ENCODE measurements at regions not wholly inside any gene's neighbourhood (a gene's known extent, or its start where the extent isn't known, plus 50 kb on each side); places are given as distances from the start of the nearest gene placed in this dataset.
"Not testable (repeated sequence)": the region's sequence is repeated elsewhere in the genome, so short reads cannot be mapped to it uniquely, and the experiment has no call there.

GRCh38 chr6:86380571-86381125, 556.7 kb upstream of the HTR1E start:
- H3K4me3 ChIP-seq (ENCODE audit: low read length), result no peak overlapping the region
- no peak for DNase-seq (ENCODE audit: low read depth)
- TF ChIP-seq, protein P1, sequence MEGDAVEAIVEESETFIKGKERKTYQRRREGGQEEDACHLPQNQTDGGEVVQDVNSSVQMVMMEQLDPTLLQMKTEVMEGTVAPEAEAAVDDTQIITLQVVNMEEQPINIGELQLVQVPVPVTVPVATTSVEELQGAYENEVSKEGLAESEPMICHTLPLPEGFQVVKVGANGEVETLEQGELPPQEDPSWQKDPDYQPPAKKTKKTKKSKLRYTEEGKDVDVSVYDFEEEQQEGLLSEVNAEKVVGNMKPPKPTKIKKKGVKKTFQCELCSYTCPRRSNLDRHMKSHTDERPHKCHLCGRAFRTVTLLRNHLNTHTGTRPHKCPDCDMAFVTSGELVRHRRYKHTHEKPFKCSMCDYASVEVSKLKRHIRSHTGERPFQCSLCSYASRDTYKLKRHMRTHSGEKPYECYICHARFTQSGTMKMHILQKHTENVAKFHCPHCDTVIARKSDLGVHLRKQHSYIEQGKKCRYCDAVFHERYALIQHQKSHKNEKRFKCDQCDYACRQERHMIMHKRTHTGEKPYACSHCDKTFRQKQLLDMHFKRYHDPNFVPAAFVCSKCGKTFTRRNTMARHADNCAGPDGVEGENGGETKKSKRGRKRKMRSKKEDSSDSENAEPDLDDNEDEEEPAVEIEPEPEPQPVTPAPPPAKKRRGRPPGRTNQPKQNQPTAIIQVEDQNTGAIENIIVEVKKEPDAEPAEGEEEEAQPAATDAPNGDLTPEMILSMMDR (IDR thresholded peaks at IDR 0.05; ENCODE audit: insufficient read depth, low read depth, low read length, missing control alignments), result no peak

- TF ChIP-seq, protein P1 (IDR thresholded peaks at IDR 0.05; ENCODE audit: insufficient read depth, low read depth, low read length, missing control alignments), result no peak
- DNase-seq (ENCODE audit: low read depth), result no peak
- H3K4me3 ChIP-seq (ENCODE audit: low read length), result no peak overlapping the region
Measured at GRCh38 chr6:86357877-86358276, 579.5 kb upstream of the HTR1E start.

GRCh38 chr6:86355271-86355670, 582.1 kb upstream of the HTR1E start:
- TF ChIP-seq, protein P1 (IDR thresholded peaks at IDR 0.05; ENCODE audit: insufficient read depth, low read depth, low read length, missing control alignments), result no peak
- no peak for DNase-seq (ENCODE audit: low read depth)
- H3K4me3 ChIP-seq (ENCODE audit: low read length), result no peak overlapping the region

- no peak for DNase-seq (ENCODE audit: low read depth)
- H3K4me3 ChIP-seq (ENCODE audit: low read length), result no peak overlapping the region
- TF ChIP-seq, protein P1 (IDR thresholded peaks at IDR 0.05; ENCODE audit: insufficient read depth, low read depth, low read length, missing control alignments), result no peak
Measured at GRCh38 chr6:86331919-86332318, 605.4 kb upstream of the HTR1E start.

DNA sequence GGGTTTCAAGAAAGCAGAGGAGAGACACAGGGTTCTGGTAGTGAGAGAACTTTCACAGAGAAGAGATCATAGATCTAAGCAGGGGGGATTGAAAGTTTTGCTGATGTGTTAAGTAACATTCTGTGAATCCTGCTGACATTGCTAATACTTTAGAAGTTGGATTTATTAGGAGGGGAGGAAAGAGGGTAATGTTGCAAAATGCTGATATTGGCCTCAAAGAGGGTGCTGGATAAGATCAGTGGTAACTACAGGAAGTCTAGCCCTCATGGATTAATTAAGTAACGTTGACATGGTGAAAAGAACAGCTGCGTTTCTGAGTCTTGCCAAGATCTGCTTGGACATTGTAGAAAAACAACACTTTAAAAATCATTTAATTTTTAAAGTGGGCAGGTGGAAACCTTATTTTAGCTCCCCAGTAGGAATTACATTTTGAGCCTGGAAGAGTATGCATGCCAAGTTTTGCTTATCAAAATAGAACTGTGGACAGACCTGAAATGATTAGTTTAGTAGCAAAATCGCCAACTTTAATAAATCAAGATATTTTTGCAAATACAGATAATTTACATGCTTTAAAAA, 606.0 kb upstream of the HTR1E start:
- DNase-seq (ENCODE audit: low read depth), result no peak
- no peak overlapping the region for H3K4me3 ChIP-seq (ENCODE audit: low read length)
- TF ChIP-seq, protein P1 (IDR thresholded peaks at IDR 0.05; ENCODE audit: insufficient read depth, low read depth, low read length, missing control alignments), result no peak

GRCh38 chr6:86306210-86306609, 631.1 kb upstream of the HTR1E start:
- H3K4me3 ChIP-seq (ENCODE audit: low read length), result no peak overlapping the region
- DNase-seq (ENCODE audit: low read depth), result no peak
- TF ChIP-seq, protein P1 (IDR thresholded peaks at IDR 0.05; ENCODE audit: insufficient read depth, low read depth, low read length, missing control alignments), result no peak

GRCh38 chr6:86285876-86286275, 643.2 kb upstream of the SYNCRIP start:
- TF ChIP-seq, protein P1 (IDR thresholded peaks at IDR 0.05; ENCODE audit: insufficient read depth, low read depth, low read length, missing control alignments), result no peak
- no peak for DNase-seq (ENCODE audit: low read depth)
- H3K4me3 ChIP-seq (ENCODE audit: low read length), result no peak overlapping the region

- H3K4me3 ChIP-seq (ENCODE audit: low read length); DNase-seq (ENCODE audit: low read depth): not testable (repeated sequence)
Measured at GRCh38 chr6:86284809-86285480, 642.3 kb upstream of the SYNCRIP start.

DNA sequence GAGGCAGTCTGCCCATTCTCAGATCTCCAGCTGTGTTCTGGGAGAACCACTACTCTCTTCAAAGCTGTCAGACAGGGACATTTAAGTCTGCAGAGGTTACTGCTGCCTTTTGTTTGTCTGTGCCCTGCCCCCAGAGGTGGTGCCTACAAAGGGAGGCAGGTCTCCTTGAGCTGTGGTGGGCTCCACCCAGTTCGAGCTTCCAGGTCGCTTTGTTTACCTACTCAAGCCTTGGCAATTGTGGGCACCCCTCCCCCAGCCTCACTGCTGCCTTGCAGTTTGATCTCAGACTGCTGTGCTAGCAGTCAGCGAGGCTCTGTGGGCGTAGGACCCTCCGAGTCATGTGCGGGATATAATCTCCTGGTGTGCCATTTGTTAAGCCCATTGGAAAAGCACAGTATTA, 640.9 kb upstream of the SYNCRIP start:
- not testable (repeated sequence) for H3K4me3 ChIP-seq (ENCODE audit: low read length); DNase-seq (ENCODE audit: low read depth)

All from epithelial cell of esophagus (primary cell).